GM19438 (cell line): ENCODE measurements at regions not wholly inside any gene's neighbourhood (a gene's known extent, or its start where the extent isn't known, plus 50 kb on each side); places are given as distances from the start of the nearest gene placed in this dataset.

Source experiments
- ATAC-seq: cut with Tn5 transposase; IDR thresholded peaks from one replicate; pipeline ENCODE4 v1.9.1; 2021; ENCODE audit warnings: low read depth; ENCODE audit not compliant: unreplicated experiment

DNA sequence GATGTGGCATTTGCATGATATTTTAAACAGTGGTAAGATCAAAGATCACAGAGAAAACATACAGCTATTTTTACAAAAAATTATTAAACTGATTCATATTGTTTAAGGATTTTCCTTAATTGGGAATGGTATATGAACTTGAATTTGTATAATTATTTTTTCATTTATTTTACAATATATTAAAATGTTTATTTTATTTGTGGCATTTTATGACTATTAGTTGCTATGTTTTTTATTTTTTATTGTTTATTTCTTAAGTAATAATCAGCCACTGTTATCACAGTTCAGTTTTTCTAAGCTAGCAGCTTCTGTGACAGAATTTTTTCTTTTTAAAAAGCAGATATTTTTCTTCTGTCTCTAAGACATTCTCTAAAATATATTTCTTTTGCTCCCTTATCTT is 387.0 kb upstream of the KHDRBS2 start:
- ATAC-seq = no peak

DNA sequence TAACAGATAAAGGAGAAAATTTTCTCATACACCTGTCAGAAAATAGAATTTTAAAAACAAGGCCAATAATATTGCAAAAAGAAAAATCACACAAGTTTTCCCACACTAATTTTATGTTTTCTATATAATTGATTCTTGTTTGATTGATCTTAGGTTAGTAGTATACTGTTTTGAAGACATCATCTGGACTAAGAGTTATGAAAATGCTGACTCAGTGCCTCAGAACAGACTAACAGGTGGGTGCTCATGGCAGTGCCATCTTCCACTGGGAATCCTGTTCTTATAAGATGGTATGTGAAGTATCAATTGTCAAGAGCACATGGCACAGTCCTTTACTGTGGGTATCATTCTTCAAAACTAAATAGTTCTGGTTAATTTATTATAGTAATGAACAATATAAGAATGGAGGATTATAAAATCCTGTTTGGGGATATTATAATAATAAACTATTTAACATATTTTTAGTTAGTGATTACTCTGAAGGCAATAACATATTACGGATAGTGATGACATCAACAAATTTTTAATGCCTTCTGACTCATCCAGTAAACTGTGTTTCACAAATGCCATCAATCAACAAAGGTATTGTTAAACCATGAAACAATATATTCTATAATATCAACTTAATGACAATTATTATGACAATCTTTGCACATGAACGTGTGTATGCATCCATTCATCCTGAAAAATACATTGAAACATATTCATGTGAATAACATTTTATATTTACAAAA is 384.6 kb upstream of the KHDRBS2 start:
- no peak for ATAC-seq

DNA sequence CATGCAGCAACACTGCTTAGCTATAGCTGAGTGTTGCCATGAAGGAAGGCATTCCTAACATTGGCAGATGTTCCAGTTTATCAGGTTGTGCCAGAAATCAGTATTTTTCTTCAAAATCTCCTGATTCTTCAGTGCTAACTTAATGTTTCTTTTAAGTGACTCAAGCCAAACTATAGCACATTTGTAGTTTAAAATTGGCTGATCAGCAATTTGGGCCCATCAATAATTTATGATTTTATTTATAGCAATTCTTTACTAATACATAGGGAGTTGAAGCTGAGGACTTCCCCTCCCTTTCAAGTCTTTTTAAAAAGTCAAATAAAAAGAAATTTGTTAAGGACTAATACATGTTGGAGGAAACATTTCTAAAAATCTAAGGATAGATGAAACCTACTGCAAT is 383.8 kb upstream of the KHDRBS2 start:
- ATAC-seq = no peak

DNA sequence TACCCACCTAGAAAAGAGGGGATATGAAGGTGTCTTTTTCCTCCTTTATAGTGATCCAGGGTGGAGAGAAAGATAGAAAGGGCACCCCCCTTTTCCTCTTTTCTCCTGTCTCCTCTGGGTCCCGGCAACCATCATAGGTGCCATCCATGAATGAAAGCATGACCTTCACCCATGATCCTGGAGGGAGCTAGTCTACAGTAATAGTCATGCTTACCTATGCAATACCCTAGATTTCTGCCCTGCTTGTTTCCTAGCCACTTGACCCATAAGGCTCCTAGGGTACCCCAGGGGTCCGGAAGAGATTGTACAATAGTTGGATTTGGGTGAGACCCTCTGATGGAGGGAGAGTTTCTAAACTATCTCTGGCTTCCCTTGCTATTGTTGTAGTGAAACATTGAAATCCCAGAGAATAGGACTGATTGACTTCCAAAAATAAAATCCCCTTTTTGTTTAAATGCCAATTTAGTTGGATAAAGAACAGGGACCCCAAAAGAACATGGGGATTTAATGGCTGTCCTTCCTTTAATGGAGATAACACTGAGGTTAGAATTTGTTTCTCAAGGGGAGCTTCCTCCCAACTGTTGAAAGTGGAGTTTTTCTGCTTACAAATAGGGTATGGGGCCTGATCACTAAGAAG is 366.8 kb upstream of the KHDRBS2 start:
- no peak for ATAC-seq

DNA sequence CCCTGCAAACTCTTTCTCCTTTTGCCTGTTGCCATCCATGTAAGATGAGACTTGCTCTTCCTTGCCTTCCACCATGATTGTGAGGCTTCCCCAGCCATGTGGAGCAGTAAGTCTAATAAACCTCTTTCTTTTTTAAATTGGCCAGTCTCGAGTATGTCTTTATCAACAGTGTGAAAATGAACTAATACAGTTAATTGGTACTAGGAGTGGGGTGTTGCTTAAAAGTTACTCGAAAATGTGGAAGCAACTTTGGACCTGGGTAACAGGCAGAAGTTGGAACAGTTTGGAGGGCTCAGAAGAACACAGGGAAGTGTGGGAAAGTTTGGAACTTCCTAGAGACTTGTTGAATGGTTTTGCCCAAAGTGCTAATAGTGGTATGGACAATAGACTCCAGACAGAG is 359.2 kb upstream of the KHDRBS2 start:
- no peak for ATAC-seq

DNA sequence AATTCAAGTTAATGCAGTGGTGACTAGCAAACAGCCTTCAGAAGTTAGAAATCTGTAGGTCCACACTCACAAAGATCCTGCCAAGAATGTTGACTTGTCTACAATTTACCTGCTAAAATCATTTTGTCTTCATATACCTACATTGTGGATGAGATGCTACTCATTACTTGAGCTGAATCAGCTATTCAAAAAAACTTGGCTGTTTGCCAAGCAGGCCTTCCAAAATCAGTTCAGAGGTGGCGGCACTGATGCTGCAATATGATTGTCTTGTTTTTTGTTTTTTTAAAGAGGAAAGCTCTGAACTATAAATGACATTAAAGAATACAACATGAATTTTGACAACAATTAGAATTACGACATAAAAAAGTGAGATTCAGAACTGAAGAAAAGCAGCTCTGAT is 354.7 kb upstream of the KHDRBS2 start:
- no peak for ATAC-seq

DNA sequence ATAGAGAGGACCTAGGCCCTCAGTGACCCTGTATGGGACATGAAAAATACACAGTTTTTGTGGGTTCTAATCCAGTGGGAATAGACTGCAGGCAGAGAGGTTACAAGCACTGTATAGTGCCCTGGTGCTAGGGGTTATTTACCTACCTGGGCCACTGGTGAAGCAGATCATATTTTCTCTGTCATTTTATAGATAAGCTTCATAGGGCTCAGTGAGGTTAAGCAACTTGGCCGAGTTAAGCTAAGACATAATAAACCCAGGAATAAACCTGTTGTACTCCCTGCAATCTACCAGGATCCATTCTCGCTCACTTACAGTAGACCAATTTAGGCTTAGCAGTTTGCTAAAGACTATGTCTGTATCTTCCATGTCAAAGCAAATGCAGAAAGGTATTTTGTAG is 340.6 kb upstream of the KHDRBS2 start:
- ATAC-seq = no peak

DNA sequence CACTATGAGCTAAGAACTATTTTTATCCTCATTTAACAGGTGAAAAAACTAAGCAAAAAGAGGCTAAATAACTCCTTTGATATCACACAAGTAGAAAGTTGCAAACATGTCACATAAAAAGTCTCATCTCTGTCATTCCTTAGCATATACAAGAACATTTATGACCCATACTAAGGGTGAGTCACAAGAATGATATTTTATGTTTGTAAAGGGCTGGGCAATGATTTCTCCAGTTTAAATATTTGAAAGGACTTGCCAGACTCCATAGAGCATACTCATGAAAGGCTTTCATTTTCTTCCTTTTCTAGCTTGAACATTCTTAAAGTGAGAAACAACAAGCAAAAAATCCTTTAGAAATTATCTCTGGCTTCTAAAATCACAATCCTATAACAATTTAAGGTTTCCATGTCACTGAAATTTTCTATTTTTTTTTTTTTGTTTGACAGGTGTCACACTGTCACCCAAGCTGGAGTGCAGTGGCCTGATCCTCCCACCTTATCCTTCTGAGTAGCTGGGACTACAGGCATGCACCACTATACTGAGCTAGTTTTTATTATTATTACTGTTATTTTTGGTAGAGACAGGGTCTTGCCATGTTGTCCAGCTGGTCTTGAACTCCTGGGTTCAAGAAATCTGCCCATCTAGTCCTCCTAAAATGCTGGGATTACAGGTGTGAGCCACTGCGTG is 338.0 kb upstream of the KHDRBS2 start:
- ATAC-seq = no peak

DNA sequence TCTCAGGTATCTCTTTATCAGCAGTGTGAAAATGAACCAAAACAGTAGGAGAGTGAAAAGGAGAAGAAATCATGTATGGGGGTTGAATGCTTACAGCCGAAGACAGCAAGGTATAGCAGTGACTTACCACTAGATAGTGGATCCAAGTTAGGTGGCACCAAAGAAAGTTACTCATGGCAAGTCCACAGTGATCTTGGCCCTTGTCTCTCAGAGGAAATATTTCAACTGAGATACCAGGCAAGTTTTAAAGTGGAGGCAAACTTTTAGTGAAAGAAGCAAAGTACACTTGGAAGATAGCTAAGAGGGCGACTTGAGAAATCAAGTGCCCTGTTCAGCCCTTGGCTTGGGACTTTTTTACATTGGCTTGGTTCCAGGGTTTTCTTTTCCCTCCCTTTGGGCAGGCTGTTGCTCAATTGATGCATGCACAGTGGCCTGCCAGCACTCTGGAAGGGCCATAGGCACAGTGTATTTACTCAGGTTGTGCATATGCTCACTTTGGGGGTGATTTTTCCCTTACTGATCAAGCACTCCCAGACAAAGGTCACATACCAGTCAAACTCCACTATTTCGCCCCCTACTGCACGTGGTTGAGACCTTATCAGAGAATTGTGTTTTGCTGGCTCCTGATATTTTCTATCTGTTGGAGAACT is 329.5 kb upstream of the KHDRBS2 start:
- ATAC-seq = no peak

DNA sequence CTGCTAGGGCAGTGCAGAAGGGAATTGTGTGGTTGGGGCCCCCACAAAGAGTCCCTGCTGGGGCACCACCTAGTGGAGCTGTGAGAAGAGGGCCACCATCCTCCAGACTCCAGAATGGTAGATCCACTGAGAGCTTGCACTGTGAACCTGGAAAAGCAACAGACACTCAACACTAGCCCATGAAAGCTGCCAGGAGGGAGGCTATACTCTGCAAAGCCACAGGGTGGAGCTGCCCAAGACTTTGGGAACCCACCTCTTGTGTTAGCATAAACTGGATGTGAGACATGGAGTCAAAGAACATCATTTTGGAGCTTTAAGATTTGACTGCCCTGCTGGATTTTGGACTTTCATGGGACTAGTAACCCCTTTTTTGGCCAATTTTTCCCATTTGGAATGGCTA is 328.4 kb upstream of the KHDRBS2 start:
- ATAC-seq = no peak

DNA sequence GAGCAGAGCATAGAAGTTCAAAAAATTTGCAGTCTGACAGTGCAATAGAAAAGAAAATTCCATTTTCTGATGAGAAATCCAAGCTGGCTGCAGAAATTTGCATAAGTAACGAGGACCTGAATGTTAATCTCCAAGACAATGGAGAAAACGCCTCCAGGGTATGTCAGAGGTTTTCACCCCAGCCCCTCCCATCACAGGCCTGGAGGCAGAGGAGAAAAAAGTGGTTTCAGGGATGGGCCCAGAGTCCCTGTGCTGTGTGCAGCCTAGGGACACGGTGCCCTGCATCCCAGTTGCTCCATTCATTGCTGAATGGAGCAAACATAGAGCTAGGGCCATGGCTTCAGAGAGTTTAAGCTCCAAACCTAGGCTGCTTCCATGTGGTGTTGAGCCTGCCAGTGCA is 327.9 kb upstream of the KHDRBS2 start:
- no peak for ATAC-seq

DNA sequence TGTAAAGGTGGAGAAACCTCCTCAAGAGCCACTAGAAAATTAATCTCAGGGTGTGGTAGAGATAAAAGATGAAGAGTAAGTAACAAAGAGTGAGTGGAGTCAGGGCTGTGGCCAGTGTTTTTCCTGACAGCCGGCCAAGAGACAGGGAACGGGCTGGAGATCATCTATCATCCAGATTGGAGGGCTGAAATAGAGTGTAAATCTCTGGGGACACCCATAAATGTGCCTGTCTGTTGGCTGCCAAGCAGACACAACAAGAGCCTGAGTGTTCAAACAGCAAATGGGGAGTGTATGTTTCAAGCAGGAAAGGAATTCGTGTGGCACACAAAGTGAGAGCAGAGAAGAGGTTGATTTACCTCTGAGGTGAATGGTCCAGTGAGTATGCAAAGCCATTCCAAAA is 326.4 kb upstream of the KHDRBS2 start:
- no peak for ATAC-seq

DNA sequence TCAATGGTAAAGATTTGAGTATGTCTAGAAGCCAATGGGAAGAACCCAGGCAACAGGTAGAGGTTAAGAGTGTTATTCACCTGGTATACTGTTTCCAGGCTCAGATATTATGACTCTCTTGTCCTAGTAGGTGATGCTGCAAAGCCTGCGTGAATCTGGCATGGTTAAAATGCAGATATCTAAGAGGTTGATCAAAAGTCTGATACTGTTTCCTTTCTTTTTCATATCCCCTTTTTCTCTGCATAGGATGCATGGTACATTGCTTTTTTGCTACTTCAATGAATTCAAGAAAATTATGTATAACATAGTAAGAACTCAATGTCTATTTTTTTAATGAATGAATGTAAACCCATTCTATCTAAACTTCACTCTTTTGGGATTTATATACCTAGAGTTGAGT is 284.3 kb upstream of the KHDRBS2 start:
- ATAC-seq = no peak

DNA sequence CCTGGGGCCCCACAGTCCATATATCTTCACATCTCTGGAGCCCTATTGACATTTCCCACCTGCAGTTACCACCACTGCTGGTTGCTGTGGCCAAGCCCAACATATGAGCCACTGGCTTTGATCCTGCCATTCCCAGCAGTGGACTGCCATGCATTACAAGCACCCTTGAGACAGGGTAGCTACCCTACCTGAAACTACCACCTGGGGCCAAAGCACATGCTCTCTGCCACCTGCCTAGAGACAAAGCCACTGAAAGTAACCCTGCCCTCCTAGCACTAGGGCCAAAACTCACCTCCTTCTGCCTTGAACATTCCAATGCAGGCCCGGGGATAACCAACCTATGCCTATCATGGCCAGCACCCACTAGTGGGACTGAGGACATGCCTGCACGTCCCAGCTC is 255.5 kb upstream of the KHDRBS2 start:
- no peak for ATAC-seq

DNA sequence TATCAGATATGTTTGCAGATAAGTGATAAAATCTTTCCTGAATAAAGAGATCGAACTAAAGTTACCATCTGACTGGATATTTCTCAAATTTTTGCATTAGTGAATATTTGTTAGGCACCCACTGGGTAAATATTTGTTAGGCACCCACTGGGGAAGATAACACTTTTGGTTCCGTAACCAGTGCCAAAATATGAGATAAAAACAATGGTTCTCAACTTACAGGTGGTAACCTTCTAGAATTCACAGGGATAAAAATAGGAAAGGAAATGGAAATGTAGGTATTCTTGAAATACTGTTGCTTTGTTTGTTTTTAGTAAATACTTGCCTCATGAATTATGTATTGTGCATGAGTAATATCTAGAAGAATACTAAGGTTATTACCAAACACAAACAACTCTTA is 245.0 kb upstream of the KHDRBS2 start:
- ATAC-seq = no peak

DNA sequence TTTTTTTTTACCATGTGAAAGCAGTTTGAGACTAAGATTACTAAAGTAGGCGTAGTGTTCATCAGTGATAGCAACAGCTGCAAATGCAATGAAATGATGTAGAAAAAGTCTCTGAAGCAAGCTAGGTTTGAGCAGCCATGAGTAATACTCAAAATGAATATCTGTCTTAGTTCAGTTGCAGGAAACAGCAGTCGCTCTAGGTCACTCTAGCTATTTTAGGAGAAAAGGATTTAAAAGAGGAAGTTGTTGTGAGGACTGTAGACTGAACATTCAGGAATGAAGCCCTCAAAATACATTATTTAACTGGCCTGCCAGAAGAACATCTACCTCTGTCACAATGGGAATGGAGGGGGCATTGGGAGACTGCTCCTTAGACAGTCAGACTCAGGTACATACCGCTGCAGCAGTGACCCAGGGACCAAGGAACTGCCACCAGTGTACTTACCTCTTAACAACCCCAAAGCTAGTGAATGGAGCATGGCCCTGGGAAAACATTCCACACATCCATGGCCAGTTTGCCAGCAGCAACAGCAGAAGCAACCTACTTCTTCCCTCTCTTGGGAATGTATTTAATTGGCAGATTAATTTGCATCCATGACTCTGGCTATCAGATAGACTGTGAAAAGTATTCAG is 243.0 kb upstream of the KHDRBS2 start:
- ATAC-seq = no peak

DNA sequence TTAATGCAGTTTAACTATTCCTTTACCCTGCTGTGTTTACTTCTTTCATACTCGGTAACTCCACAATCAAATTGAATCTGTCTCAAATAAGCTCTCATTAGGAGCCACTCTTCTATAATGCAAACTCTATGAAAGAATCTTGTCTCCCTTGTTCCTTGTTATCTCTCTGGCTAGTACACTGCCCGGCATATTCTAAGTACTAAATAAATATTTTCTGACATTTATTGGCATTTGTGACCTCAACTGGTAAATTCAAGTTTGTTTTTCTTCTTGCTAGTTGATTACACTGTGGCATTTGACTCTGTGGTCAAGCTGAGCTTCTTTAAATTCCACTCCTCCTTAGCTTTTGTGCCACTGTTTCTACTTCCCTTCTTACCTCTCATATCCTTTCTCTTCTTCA is 237.6 kb upstream of the KHDRBS2 start:
- ATAC-seq = no peak

DNA sequence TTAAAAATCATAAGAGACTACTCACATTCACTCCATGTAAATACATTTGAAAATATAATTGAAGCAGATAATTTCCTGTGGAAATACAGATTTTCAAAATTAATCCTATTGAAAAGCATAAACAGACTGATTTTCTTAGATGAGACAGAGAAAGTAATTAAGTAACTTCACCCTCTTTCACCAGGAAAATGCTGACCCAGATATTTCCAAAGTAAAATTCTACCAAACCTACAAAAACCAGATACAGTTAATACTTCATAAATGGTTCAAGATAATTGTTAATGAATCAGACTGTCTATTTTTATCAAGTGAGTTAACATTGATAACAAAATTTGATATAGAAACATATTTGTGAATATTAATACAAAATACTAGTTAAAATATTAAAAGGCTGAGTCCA is 233.5 kb upstream of the KHDRBS2 start:
- no peak for ATAC-seq

DNA sequence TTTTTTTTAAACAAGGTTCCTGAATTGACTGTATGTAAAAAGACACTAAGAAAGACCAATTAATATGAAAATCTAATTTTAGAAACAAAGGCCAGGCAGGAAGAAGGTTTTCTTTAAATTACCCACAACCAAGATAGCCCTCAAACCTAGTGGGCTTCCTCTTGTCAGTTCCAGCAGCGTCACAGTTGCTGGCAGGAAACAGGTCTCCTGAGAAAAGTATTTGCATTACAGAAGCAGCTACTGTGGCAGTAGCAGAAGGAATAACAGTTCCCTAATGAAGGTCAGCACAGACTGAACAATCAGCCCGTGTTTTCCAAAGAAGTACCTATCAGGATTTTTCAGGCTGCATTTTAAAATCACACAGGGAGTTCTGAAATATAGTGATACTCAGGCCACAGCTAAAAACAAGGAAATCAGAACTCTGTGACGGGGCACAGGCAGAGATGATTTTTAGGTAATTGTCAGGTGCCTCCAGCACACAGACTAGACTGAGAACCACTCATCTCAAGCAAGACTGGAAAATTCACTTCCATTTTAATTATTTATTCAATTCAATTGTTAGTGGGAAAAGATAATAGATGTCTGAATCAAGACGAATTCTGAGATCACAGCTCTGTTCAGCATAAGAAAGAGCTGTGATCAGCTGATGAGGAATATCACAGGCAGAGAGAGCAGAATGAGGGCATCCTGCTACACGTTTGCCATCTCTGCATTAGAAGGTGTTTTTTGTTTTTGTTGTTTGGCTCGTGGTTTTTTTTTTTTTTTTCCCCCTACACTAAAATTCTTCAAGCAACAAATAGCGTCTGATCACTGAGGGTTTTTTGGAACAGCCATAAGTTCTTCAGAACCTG is 230.5 kb upstream of the KHDRBS2 start:
- ATAC-seq = no peak

DNA sequence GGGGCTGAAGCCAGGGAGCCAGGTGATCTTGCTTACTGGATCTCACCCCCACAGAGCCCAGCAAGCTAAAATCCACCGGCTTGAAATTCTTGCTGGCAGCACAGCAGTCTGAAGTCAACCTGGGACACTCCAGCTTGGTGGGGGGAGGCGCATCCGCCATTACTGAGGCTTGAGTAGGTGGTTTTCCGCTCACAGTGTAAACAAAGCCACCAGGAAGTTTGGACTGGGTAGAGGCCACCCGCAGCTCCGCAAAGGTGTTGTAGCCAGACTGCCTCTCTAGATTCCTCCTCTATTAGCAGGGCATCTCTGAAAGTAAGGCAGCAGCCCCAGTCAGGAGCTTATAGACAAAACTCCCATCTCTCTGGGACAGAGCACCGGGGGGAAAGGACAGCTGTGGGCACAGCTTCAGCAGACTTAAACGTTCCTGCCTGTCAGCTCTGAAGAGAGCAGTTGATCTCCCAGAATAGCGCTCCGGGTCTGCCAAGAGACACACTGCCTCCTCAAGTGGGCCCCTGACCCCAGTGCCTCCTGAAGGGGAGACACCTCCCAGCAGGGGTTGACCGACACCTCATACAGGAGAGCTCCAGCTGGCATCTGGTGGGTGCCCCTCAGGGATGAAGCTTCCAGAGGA is 206.3 kb upstream of the KHDRBS2 start:
- ATAC-seq = no peak
